ENCODE measurements at regions not wholly inside any gene's neighbourhood (a gene's known extent, or its start where the extent isn't known, plus 50 kb on each side); places are given as distances from the start of the nearest gene placed in this dataset.
"Not testable (repeated sequence)": the region's sequence is repeated elsewhere in the genome, so short reads cannot be mapped to it uniquely, and the experiment has no call there.

DNA sequence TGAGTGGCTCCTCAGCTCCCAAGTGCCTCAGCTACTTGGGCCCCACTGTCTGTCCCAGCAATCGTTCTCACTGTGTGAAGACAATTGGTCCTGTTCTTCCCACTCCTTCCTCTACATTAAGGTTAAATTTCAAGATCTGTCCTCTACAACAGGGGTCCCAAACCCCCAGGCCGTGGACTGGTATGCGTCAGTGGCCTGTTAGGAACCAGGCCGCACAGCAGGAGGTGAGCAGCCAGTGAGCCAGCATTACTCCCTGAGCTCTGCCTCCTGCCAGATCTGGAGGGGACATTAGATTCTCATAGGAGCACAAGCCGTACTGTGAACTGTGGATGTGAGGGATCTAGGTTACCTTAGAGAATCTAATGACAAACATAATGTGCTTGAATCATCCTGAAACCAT, 376.9 kb upstream of the FZD8 start:
- no peak for DNase-seq

DNA sequence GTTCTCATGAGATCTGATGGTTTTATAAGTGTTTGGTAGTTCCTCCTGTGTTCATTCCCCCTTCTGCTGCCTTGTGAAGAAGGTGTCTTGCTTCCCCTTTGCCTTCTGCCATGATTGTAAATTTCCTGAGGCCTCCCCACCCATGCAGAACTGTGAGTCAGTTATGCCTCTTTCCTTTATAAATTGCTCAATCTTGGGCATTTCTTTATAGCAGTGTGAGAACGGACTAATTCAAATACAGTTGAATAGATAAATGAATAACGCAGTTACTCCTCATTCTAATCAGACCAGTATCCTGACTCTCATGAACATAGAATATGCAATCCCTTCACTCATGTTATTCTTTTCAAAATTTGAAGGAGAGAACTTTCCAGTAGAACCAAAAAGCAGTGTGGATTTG, 375.0 kb upstream of the FZD8 start:
- DNase-seq = no peak

DNA sequence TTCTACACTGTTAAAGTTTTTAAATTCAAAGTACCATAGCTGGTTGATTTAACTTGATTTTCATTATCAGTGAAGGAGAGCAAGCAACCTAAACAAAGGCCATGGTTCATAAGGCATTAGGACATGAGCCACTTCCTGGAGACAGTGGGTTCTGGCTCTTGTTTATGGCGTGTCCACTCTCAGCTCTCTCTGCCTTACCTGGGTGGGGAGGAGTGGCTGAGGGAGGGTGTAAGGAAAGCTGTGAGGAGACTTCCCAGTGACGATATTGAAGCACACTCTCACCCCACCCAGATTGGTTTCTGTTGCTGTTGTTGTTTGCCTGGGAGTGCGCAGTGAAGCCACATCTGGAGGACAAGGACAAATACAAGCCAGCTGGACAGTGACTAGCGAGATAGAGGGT, 365.3 kb upstream of the FZD8 start:
- DNase-seq = no peak

GRCh38 chr10:36003688-36004087, 361.6 kb upstream of the FZD8 start:
- no peak for DNase-seq

DNA sequence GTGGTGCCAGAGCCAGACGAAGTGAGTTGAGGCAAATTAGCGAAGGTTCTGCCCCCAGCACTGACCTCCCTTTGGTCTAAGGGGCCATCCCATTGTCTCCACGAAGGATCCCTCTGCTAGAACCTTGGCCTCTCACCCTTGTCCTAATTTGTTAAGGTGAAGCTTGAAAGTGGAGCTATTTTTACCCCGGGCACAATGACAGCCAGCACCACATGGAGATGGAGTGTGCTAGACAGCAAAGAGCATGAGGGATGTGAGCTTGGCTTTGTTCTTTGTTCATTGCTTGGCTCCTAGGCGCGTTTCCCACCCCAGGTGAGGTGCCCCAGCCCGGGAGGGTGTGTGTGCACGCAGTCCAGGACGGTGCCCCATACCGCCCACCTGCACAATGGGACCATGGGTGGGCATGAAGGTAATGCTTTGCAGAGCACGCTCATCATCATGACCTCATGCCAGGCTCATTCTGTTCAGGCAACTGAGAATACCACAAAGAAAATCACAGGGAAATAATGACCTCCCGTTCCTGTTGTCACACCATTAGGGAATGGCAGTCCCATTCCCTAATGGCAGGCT, 361.0 kb upstream of the FZD8 start:
- DNase-seq = no peak

DNA sequence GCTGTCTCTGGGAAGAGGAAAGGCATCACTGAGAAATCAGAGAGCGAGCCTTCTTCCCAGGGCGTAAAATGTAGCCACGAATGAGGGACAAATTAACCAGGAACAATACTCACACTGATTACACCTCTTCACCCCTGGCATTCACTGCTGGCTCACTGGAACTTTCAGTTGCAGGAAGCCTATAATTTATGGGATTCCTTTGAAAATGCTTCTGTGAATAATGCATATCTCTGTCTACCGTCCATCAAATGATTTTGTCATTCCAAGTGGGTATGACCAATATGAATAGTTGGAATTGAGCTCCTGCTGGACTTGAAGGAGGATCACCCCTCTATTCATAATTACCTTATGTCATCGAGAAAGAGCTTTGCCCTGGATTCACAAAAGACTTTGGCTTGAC, 360.3 kb upstream of the FZD8 start:
- no peak for DNase-seq

DNA sequence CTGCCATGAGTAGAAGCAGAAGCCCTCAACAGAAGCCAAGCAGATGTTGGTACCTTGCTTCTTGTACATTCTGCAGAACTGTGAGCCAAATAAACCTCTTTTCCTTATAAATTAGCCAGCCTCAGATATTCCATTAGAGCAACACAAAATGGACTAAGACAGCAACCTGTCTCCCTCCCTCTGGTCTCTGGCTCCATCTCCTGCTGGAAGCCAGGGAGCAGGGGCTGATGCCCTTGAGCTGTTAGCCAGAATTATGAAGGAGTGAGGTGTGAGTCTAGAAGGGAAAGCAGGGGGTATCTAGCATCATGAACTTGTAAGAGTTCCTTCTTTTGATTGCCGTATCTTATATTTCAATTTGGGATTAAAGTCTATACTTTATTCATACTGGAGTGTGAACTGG, 358.7 kb upstream of the FZD8 start:
- DNase-seq = not testable (repeated sequence)

- no peak for DNase-seq
Observed at GRCh38 chr10:35998026-35998425, 355.9 kb upstream of the FZD8 start.

DNA sequence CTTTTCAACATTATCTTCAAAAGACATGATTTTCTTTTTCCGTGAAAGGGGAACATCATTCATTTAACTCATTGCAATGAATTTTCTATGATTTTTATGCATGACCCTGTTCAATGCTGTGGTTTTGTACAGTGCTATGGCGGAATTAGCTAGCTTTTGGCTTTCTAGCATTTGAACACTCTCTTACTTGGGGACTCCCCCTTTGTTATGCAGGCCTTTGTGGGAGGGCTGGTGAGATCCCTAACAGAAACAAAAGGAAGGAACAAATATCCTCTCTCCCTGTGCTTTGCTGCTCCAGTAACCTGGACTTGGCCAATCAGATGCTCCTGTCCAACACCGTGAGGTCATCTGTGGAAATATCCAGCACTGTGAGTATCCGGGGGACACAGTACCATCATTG, 353.4 kb upstream of the FZD8 start:
- DNase-seq = no peak

DNA sequence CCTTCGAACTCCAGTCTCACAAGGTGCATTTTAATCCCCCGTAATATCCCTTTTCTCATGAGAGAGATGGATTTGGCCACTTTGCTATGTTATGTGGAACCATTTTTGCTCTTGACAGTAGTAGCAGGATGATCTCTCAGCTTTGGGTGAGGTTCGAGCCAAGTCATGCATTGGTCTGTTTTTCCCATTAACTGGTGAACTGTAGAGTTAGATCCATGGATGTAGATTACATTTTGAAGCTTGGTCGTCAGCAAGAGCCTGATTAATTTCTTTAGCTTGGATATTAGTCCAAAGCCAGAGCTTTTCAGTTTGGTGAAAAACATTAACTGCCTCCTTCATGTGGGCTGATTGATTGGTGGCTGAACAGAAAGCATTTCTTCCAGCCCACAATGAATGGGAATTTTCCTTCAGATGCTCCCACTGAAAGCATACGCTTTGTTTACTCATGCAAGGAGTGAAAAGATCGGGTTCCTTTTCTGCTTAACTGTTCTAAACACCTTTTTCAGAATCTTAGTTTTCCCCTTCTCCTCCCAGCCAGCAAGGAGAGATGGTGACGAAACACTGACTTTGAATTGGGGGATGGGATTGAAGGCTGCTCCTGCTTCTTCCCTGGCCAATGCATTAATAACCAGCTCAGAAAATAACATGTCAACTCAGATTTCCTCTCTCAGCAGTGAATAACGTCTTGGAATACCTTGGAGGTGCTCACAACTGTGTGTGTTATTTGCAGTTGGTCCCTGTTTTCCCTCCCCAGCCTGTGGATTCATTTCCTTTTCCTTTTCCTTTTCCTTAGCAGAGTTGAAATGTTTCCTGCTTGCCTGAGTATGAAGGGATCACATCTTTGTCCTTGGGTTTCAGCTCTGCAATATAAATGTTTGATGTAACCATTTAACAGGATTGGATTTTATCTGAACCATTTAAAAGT, 351.8 kb upstream of the FZD8 start:
- no peak for DNase-seq

DNA sequence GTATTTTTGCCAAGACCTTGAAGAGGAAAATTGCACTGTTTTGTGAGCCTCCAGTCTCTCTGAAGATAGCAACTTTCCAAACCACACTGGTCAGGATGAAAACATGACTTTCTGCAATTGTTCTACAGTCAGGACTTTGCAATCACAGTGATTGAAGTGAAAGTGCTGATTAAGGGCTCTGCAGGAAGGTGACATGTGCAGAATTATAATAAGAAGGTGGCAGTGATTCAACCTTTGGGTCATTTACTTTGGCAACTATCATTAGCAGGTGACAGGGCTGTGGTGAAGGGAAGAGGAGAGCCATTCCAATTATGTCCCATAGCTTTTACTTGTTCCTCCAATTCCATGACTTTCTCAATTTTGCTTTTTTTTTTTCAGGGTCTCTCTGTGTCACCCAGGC, 350.0 kb upstream of the FZD8 start:
- no peak for DNase-seq

GRCh38 chr10:35986756-35987502, 344.8 kb upstream of the FZD8 start:
- DNase-seq = no peak

DNA sequence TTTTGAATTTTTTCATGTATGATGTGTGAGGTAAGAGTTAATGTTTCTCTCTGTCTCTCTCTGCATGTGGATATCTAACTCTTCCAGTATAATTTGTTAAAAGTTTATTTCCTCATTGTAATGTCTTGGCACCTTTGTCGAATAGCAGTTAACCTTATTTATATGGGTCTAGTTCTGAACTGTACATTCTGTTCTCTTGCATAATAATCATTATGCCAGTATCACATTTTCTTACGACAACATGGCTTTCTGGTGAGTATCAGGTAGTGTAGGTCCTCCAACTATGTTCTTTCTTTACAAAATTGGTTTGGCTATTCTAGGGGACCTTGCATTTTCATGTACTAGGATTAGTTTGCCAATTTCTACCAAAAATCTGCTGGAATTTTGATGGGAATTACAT, 337.0 kb upstream of the FZD8 start:
- no peak for DNase-seq

GRCh38 chr10:35973912-35974591, 332.0 kb upstream of the FZD8 start:
- not testable (repeated sequence) for DNase-seq

GRCh38 chr10:35972275-35972674, 330.2 kb upstream of the FZD8 start:
- no peak for DNase-seq

DNA sequence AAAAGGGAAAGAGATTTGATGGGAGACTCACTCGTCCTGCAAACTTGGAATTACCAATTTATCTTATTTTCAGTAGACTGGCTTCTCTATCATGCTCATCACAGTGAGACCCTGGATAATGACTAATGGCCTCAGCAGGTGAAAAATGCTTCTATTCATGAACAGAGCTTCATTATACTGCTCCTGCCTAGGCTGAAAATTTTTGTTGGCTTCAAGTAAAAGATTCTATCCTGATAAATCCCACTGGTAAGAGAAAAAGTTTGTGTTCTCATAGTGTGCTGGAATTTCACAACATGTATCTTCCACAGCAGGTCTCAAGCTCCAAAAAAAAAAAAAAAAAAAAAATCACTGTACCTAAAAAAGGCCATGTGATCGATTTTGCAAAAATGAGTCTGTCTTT, 329.3 kb upstream of the FZD8 start:
- no peak for DNase-seq

DNA sequence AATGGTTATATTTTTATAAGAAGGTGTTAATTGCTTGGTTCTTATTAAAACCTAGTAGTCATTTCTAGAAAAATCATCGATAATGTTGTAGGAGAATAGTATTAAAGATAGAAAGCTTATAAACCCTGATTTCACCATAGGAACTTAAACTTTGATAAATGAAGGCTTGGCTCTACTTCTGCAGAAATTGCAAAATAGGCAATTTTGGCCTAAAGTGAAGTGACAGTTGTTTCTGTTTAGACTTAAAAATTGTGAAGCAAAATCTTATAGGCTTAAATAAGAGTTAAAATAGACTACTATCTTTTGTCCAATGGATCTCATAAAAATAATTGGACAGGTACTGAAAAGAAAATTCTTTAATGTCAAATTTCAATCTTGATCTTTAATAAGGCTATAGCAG, 321.6 kb upstream of the FZD8 start:
- DNase-seq = no peak

GRCh38 chr10:35961501-35961900, 319.4 kb upstream of the FZD8 start:
- DNase-seq = no peak

- no peak for DNase-seq
Observed at GRCh38 chr10:35959252-35959651, 317.2 kb upstream of the FZD8 start.

GRCh38 chr10:35958609-35959008, 316.5 kb upstream of the FZD8 start:
- DNase-seq = not testable (repeated sequence)

DNA sequence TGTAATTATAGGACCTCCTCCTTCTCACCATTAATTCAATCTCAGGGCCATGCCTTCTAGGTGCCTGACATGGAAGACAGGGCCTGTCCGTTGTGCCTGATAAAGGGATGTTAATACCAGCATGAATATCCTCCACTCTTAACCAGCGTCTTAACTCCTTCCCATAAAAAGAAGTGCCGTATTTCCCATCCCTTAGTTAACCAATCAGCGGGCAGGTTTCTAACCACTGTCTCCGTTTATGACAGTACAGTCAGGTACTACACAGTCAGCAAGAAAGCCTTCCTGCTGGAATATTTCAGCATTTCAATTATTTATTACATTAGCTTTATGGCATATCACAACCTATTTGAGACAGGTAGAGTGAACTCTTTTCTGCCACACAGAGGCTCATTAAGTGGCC, 308.6 kb upstream of the FZD8 start:
- DNase-seq = no peak

DNA sequence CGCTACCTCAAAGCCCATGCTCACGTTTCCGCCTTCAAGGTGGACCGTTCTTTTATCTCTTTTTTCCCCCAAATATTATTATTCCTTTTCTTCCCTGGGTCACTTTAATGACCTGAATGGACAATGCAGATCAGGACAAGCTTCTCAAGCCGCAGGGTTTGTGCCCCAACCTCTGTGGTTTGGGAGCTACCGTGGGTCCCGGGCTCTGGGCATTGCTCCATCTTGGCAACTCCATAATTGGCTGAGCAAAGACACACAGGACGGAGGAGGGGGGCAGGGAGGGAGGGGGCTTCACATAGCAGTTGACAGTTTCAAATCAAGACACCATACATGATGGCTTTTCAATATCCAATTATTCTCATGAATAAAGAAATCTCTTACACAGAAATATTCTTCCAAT, 308.1 kb upstream of the FZD8 start:
- DNase-seq = no peak

- no peak for DNase-seq
Observed at GRCh38 chr10:35949811-35950211, 307.7 kb upstream of the FZD8 start.
